ENCODE measurements at regions not wholly inside any gene's neighbourhood (a gene's known extent, or its start where the extent isn't known, plus 50 kb on each side); places are given as distances from the start of the nearest gene placed in this dataset.
"Not testable (repeated sequence)": the region's sequence is repeated elsewhere in the genome, so short reads cannot be mapped to it uniquely, and the experiment has no call there.

- H3K36me3 Mint-ChIP-seq: no peaks in the 10 kb centered on the region
- peaks cover 27% of the 10 kb centered on the region for H3K9me3 Mint-ChIP-seq
- H3K4me3 Mint-ChIP-seq: no peak overlapping the region
- H3K4me1 Mint-ChIP-seq: no peaks in the 10 kb centered on the region
- CTCF ChIA-PET: no interaction called here
- H3K27ac Mint-ChIP-seq: no peak overlapping the region
- no peak for DNase-seq
- no peaks in the 10 kb centered on the region for H3K27me3 Mint-ChIP-seq
These were observed 279.7 kb downstream of the PYDC2 start for GRCh38 chr3:191740712-191741111.

GRCh38 chr3:191741847-191742350 is 280.9 kb downstream of the PYDC2 start:
- peaks cover 24% of the 10 kb centered on the region for H3K9me3 Mint-ChIP-seq
- H3K4me1 Mint-ChIP-seq, CTCF ChIA-PET, H3K27ac Mint-ChIP-seq, DNase-seq, H3K27me3 Mint-ChIP-seq, H3K4me3 Mint-ChIP-seq, H3K36me3 Mint-ChIP-seq: not testable (repeated sequence)

- no peaks in the 10 kb centered on the region for H3K27me3 Mint-ChIP-seq
- CTCF ChIA-PET: no interaction called here
- H3K9me3 Mint-ChIP-seq: peaks cover 23% of the 10 kb centered on the region
- no peaks in the 10 kb centered on the region for H3K4me1 Mint-ChIP-seq
- no peak overlapping the region for H3K4me3 Mint-ChIP-seq
- no peak overlapping the region for H3K27ac Mint-ChIP-seq
- no peaks in the 10 kb centered on the region for H3K36me3 Mint-ChIP-seq
- DNase-seq: no peak
These were observed 282.3 kb downstream of the PYDC2 start for GRCh38 chr3:191743283-191743682.

GRCh38 chr3:191750618-191751017 is 289.7 kb downstream of the PYDC2 start:
- CTCF ChIA-PET: no interaction called here
- no peaks in the 10 kb centered on the region for H3K36me3 Mint-ChIP-seq
- peaks cover 8% of the 10 kb centered on the region for H3K9me3 Mint-ChIP-seq
- H3K27me3 Mint-ChIP-seq: no peaks in the 10 kb centered on the region
- no peak overlapping the region for H3K27ac Mint-ChIP-seq
- no peak overlapping the region for H3K4me3 Mint-ChIP-seq
- H3K4me1 Mint-ChIP-seq: no peaks in the 10 kb centered on the region
- DNase-seq: no peak

GRCh38 chr3:191753196-191753595 is 292.2 kb downstream of the PYDC2 start:
- no peak for DNase-seq
- Mint-ChIP-seq H3K27ac (no peak overlapping the region), H3K36me3 (no peaks in the 10 kb centered on the region), H3K4me3 (no peak overlapping the region), H3K9me3 (peaks cover 8% of the 10 kb centered on the region), H3K27me3 (no peaks in the 10 kb centered on the region), H3K4me1 (no peaks in the 10 kb centered on the region)
- CTCF ChIA-PET: no interaction called here

- H3K27ac Mint-ChIP-seq: no peak overlapping the region
- CTCF ChIA-PET: no interaction called here
- no peaks in the 10 kb centered on the region for H3K9me3 Mint-ChIP-seq
- DNase-seq: no peak
- H3K4me3 Mint-ChIP-seq: no peak overlapping the region
- no peaks in the 10 kb centered on the region for H3K4me1 Mint-ChIP-seq
- H3K36me3 Mint-ChIP-seq: no peaks in the 10 kb centered on the region
- H3K27me3 Mint-ChIP-seq: no peaks in the 10 kb centered on the region
These were observed 300.9 kb downstream of the PYDC2 start for GRCh38 chr3:191761906-191762305.

- Mint-ChIP-seq H3K4me1 (no peaks in the 10 kb centered on the region), H3K27ac (no peak overlapping the region), H3K4me3 (no peak overlapping the region), H3K9me3 (no peaks in the 10 kb centered on the region), H3K27me3 (no peaks in the 10 kb centered on the region), H3K36me3 (no peaks in the 10 kb centered on the region)
- CTCF ChIA-PET: no interaction called here
- DNase-seq: no peak
These were observed 301.5 kb downstream of the PYDC2 start for GRCh38 chr3:191762323-191762960.

- Mint-ChIP-seq H3K9me3 (peaks cover 9% of the 10 kb centered on the region), H3K4me3 (no peak overlapping the region), H3K27ac (no peak overlapping the region), H3K36me3 (no peaks in the 10 kb centered on the region), H3K4me1 (no peaks in the 10 kb centered on the region), H3K27me3 (no peaks in the 10 kb centered on the region)
- CTCF ChIA-PET: no interaction called here
- DNase-seq: no peak
These were observed 307.5 kb downstream of the PYDC2 start for GRCh38 chr3:191768421-191768820.

- CTCF ChIA-PET: no interaction called here
- Mint-ChIP-seq H3K9me3 (peaks cover 9% of the 10 kb centered on the region), H3K27me3 (no peaks in the 10 kb centered on the region), H3K4me3 (no peak overlapping the region), H3K4me1 (no peaks in the 10 kb centered on the region), H3K27ac (no peak overlapping the region), H3K36me3 (no peaks in the 10 kb centered on the region)
- no peak for DNase-seq
These were observed 309.6 kb downstream of the PYDC2 start for GRCh38 chr3:191770541-191770940.

- H3K4me1 Mint-ChIP-seq: no peaks in the 10 kb centered on the region
- no peak overlapping the region for H3K4me3 Mint-ChIP-seq
- H3K9me3 Mint-ChIP-seq: peaks cover 21% of the 10 kb centered on the region
- no peak for DNase-seq
- no peaks in the 10 kb centered on the region for H3K27me3 Mint-ChIP-seq
- H3K36me3 Mint-ChIP-seq: no peaks in the 10 kb centered on the region
- no peak overlapping the region for H3K27ac Mint-ChIP-seq
- CTCF ChIA-PET: no interaction called here
These were observed 313.5 kb downstream of the PYDC2 start for GRCh38 chr3:191774485-191774884.

GRCh38 chr3:191775451-191776233 is 314.7 kb downstream of the PYDC2 start:
- CTCF ChIA-PET: no interaction called here
- Mint-ChIP-seq H3K9me3 (peaks cover 21% of the 10 kb centered on the region), H3K4me1 (no peaks in the 10 kb centered on the region), H3K36me3 (no peaks in the 10 kb centered on the region), H3K4me3 (no peak overlapping the region), H3K27me3 (no peaks in the 10 kb centered on the region), H3K27ac (no peak overlapping the region)
- DNase-seq: no peak

- Mint-ChIP-seq H3K36me3 (no peaks in the 10 kb centered on the region), H3K4me1 (no peaks in the 10 kb centered on the region), H3K27ac (no peak overlapping the region), H3K4me3 (no peak overlapping the region), H3K27me3 (no peaks in the 10 kb centered on the region), H3K9me3 (peaks cover 16% of the 10 kb centered on the region)
- CTCF ChIA-PET: no interaction called here
- no peak for DNase-seq
These were observed 320.1 kb downstream of the PYDC2 start for GRCh38 chr3:191781044-191781443.

GRCh38 chr3:191783024-191783423 is 322.1 kb downstream of the PYDC2 start:
- Mint-ChIP-seq H3K9me3 (peaks cover 9% of the 10 kb centered on the region), H3K4me1 (no peaks in the 10 kb centered on the region), H3K27me3 (no peaks in the 10 kb centered on the region), H3K4me3 (no peak overlapping the region), H3K27ac (no peak overlapping the region), H3K36me3 (no peaks in the 10 kb centered on the region)
- no peak for DNase-seq
- CTCF ChIA-PET: no interaction called here

- no peak overlapping the region for H3K27ac Mint-ChIP-seq
- CTCF ChIA-PET: no interaction called here
These were observed 330.0 kb downstream of the PYDC2 start for GRCh38 chr3:191790934-191791333.

GRCh38 chr3:191792580-191792979 is 331.6 kb downstream of the PYDC2 start:
- CTCF ChIA-PET: no interaction called here
- Mint-ChIP-seq H3K4me3 (no peak overlapping the region), H3K9me3 (peaks cover 16% of the 10 kb centered on the region), H3K27ac (no peak overlapping the region), H3K27me3 (no peaks in the 10 kb centered on the region), H3K4me1 (no peaks in the 10 kb centered on the region), H3K36me3 (no peaks in the 10 kb centered on the region)
- DNase-seq: no peak

More at GRCh38 chr3:191790934-191791333, 330.0 kb downstream of the PYDC2 start:
- no peak overlapping the region for H3K4me3 Mint-ChIP-seq
- peaks cover 16% of the 10 kb centered on the region for H3K9me3 Mint-ChIP-seq
- H3K36me3 Mint-ChIP-seq: no peaks in the 10 kb centered on the region
- DNase-seq: no peak
- no peaks in the 10 kb centered on the region for H3K27me3 Mint-ChIP-seq
- no peaks in the 10 kb centered on the region for H3K4me1 Mint-ChIP-seq

Measured in activated naive CD4-positive, alpha-beta T cell treated with anti-CD3 and anti-CD28 coated beads, Interleukin-2, amount 10 ng/mL, durations not matched to agents 7 days and 5 days (primary cell).